Tibial artery (tissue), 4 donors: ENCODE measurements at regions not wholly inside any gene's neighbourhood (a gene's known extent, or its start where the extent isn't known, plus 50 kb on each side); places are given as distances from the start of the nearest gene placed in this dataset.

Experiments
- DNase-seq, 2 donors: peaks; one replicate each; pipeline ENCODE4 v3.0.0-alpha.2; 2019
- H3K27ac ChIP-seq, 2 donors: fragments of 200-600 bp; sonication (generic) in 1 of 2; 1 replicate in 1 of 2; 2 replicates in 1 of 2; pipeline ENCODE4 v1.5.1; 2018 to 2019; ENCODE audit warnings: mild to moderate bottlenecking in 1 of 2
- H3K27me3 ChIP-seq, 2 donors: fragments of 200-600 bp; sonication (generic) in 1 of 2; one replicate each; pipeline versions ENCODE4 v1.5.1 to v1.6.0; 2016 to 2019
- H3K36me3 ChIP-seq, 3 donors: fragments of 200-600 bp; sonication (generic) in 2 of 3; one replicate each; pipeline ENCODE4 v1.5.1; 2016 to 2019; ENCODE audit warnings: mild to moderate bottlenecking in 2 of 3
- H3K4me1 ChIP-seq, 4 donors: fragments of 200-600 bp; sonication (generic) in 2 of 4; 1 replicate in 3 of 4; 2 replicates in 1 of 4; pipeline ENCODE4 v1.5.1; 2016 to 2019
- H3K4me3 ChIP-seq, 2 donors: fragments of 200-600 bp; sonication (generic) in 1 of 2; 1 replicate in 1 of 2; 2 replicates in 1 of 2; pipeline ENCODE4 v1.5.1; 2018 to 2019; ENCODE audit warnings: mild to moderate bottlenecking in 2 of 2
- H3K9me3 ChIP-seq, 3 donors: fragments of 200-600 bp; sonication (generic) in 1 of 3; one replicate each; pipeline ENCODE4 v1.5.1; 2016 to 2019
- CTCF ChIP-seq, 2 experiments: fragments of 200-600 bp in 1 of 2; fragments of 450-650 bp in 1 of 2; IDR thresholded peaks; one replicate each; pipeline ENCODE4 v1.5.1; 2017 to 2019; ENCODE audit warnings: antibody characterized with exemption in 2 of 2, mild to moderate bottlenecking in 1 of 2, moderate library complexity in 1 of 2
- intact Hi-C: fragments of 100-400 bp; cut with DNase I; formaldehyde crosslinking; loops from one replicate; pipeline ENCODE4 v1.15.0; 2023; ENCODE audit warnings: low total_unique reads

DNA sequence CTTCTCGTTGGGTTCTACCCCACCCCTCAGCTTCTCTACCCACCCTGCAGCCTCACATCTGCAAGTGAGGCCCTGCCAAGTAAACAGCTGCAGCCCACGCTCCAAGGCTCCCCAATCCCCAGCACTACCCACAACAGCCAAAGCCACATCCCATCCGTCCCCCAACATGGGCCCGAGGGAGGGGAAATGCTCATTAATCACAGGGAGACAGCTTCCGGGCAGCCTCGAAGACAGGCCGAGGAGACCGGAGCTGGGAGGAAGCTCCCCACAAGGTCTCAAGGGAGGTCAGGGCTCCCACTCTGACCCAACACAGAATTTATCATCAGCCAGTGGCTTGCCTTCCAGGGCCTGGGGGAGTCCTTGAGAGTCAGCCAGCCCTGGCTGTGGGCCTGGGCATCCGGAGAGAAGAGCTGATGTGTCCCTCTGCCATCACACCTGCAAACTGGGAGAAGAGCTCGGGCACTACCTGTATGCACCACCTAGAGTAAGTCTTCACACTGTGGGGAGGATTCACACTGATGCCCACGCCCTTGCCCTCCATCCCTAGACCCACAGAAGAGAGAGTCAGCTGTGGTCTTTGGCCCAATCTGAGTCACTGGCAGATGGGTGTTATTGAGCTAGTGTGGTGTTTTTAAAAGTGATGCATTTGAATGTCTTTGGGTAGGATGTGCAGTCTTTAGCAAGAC lies 115.5 kb upstream of the ZMIZ1 start:
- Histone ChIP-seq H3K4me1 (peaks cover 0 to 3% (median 0%) of the 10 kb centered on the region in 4 donors), H3K36me3 (no peaks in the 10 kb centered on the region), H3K9me3 (no peaks in the 10 kb centered on the region), H3K27me3 (no peaks in the 10 kb centered on the region), H3K27ac (no peak overlapping the region), H3K4me3 (no peak overlapping the region)
- no peak for DNase-seq
- TF ChIP-seq CTCF (IDR thresholded peaks at IDR 0.05), result no peak
- intact Hi-C loops, result no loop called here

DNA sequence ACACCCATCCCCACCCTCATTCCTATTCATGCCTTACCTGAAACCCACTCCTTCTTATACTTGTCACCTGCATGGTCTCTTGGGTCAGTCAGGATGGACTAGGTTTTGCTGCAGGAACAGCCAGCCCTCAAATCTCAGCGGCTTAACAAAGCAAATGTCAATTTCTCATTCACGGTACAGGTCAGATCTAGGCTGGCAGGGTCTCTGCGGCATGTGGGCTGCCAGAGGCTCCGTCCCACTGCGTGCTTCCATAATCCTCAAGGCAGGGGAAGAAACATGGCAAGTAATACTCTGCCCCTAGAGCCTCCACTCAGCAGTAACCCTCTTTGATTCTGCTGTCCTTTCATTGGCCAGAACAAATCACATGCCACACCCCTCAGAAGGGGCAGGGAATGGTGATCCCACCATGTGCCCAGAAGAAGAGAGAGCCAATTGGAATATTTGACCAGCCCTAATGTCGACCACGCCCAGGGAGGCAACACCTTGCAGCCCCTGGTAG lies 114.9 kb upstream of the ZMIZ1 start:
- H3K9me3 ChIP-seq, result no peaks in the 10 kb centered on the region
- H3K4me3 ChIP-seq, result no peak overlapping the region
- H3K4me1 ChIP-seq, result peaks cover 0 to 3% (median 0%) of the 10 kb centered on the region in 4 donors
- intact Hi-C loops, result no loop called here
- no peaks in the 10 kb centered on the region for H3K36me3 ChIP-seq
- no peaks in the 10 kb centered on the region for H3K27me3 ChIP-seq
- DNase-seq, result no peak
- TF ChIP-seq CTCF (IDR thresholded peaks at IDR 0.05), result no peak
- H3K27ac ChIP-seq, result no peak overlapping the region

DNA sequence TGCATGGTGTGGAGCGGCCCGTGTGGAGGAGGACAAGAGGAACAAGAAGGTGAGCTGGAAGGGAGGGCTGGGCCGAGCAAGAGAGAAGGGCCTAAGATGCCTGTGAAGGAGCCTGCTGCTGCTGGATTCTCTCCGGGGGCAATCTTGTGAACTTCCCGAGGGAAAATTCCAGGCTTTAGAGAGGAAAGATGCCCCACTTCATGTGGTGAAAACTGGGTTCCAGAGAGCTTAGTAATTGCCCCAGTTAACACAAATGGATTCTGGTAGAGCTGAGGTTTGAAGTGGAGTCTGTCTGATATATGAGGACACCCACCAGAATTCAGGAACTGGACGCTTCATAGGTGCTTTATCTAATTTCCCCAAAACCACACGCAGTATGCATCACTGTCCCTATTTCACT lies 114.1 kb upstream of the ZMIZ1 start:
- no peaks in the 10 kb centered on the region for H3K9me3 ChIP-seq
- TF ChIP-seq CTCF (IDR thresholded peaks at IDR 0.05), result no peak
- H3K4me3 ChIP-seq, result no peak overlapping the region
- H3K27ac ChIP-seq, result no peak overlapping the region
- DNase-seq, result no peak
- peaks cover 0 to 3% (median under 1%) of the 10 kb centered on the region in 4 donors for H3K4me1 ChIP-seq
- intact Hi-C loops, result no loop called here
- H3K36me3 ChIP-seq, result no peaks in the 10 kb centered on the region
- no peaks in the 10 kb centered on the region for H3K27me3 ChIP-seq

- TF ChIP-seq CTCF (IDR thresholded peaks at IDR 0.05), result no peak
- Histone ChIP-seq H3K4me1 (peaks cover 0 to 7% (median 6%) of the 10 kb centered on the region in 4 donors), H3K4me3 (no peak overlapping the region), H3K36me3 (no peaks in the 10 kb centered on the region), H3K27ac (no peak overlapping the region), H3K27me3 (no peaks in the 10 kb centered on the region), H3K9me3 (no peaks in the 10 kb centered on the region)
- no peak for DNase-seq
- intact Hi-C loops, result no loop called here
Observed at GRCh38 chr10:78955206-78955605, 113.6 kb upstream of the ZMIZ1 start.

GRCh38 chr10:78956391-78956790 lies 112.4 kb upstream of the ZMIZ1 start:
- Histone ChIP-seq H3K27ac (no peak overlapping the region), H3K4me1 (peaks cover 0 to 18% (median 14%) of the 10 kb centered on the region in 4 donors), H3K9me3 (no peaks in the 10 kb centered on the region), H3K36me3 (no peaks in the 10 kb centered on the region), H3K27me3 (no peaks in the 10 kb centered on the region), H3K4me3 (no peak overlapping the region)
- TF ChIP-seq CTCF (IDR thresholded peaks at IDR 0.05), result no peak
- DNase-seq, result no peak
- intact Hi-C loops, result no loop called here
